HG02884 (cell line): ENCODE measurements at regions not wholly inside any gene's neighbourhood (a gene's known extent, or its start where the extent isn't known, plus 50 kb on each side); places are given as distances from the start of the nearest gene placed in this dataset.
A peak's percentile ranks its signal among the peaks of the same experiment; 100 is the strongest.

Experiments
- ATAC-seq: cut with Tn5 transposase; IDR thresholded peaks from one replicate; pipeline ENCODE4 v1.9.1; 2021; ENCODE audit warnings: mild to moderate bottlenecking, moderate library complexity; ENCODE audit not compliant: unreplicated experiment

- ATAC-seq: no peak
These were observed 298.0 kb downstream of the TMEM114 start for GRCh38 chr16:8292271-8292670.

- ATAC-seq: no peak
These were observed 304.0 kb downstream of the TMEM114 start for GRCh38 chr16:8286348-8286747.

- ATAC-seq: no peak
These were observed 307.1 kb downstream of the TMEM114 start for GRCh38 chr16:8283195-8283594.

- ATAC-seq: no peak
These were observed 312.2 kb downstream of the TMEM114 start for GRCh38 chr16:8278031-8278580.

- ATAC-seq: no peak
These were observed 319.0 kb downstream of the TMEM114 start for GRCh38 chr16:8271344-8271743.

GRCh38 chr16:8262299-8262698 is 328.0 kb downstream of the TMEM114 start:
- no peak for ATAC-seq

- ATAC-seq: no peak
These were observed 330.2 kb downstream of the TMEM114 start for GRCh38 chr16:8260140-8260539.

GRCh38 chr16:8258523-8258922 is 331.8 kb downstream of the TMEM114 start:
- ATAC-seq: no peak

- ATAC-seq: no peak
These were observed 332.8 kb downstream of the TMEM114 start for GRCh38 chr16:8257561-8257960.

GRCh38 chr16:8254405-8254804 is 335.9 kb downstream of the TMEM114 start:
- ATAC-seq: no peak

- no peak for ATAC-seq
These were observed 336.6 kb downstream of the TMEM114 start for GRCh38 chr16:8253718-8254117.

GRCh38 chr16:8251727-8252126 is 338.6 kb downstream of the TMEM114 start:
- ATAC-seq: no peak

GRCh38 chr16:8251298-8251697 is 339.0 kb downstream of the TMEM114 start:
- ATAC-seq: peak; percentile 82

GRCh38 chr16:8247993-8248392 is 342.3 kb downstream of the TMEM114 start:
- ATAC-seq: no peak

- ATAC-seq: no peak
These were observed 346.3 kb downstream of the TMEM114 start for GRCh38 chr16:8243981-8244380.

GRCh38 chr16:8241408-8241807 is 348.9 kb downstream of the TMEM114 start:
- no peak for ATAC-seq

- ATAC-seq: no peak
These were observed 350.9 kb downstream of the TMEM114 start for GRCh38 chr16:8239443-8239842.

GRCh38 chr16:8237452-8237851 is 352.9 kb downstream of the TMEM114 start:
- ATAC-seq: no peak

- ATAC-seq: no peak
These were observed 353.5 kb downstream of the TMEM114 start for GRCh38 chr16:8236816-8237215.

GRCh38 chr16:8230497-8230896 is 359.8 kb downstream of the TMEM114 start:
- ATAC-seq: no peak

GRCh38 chr16:8229011-8229520 is 361.2 kb downstream of the TMEM114 start:
- ATAC-seq: no peak

- no peak for ATAC-seq
These were observed 373.1 kb downstream of the TMEM114 start for GRCh38 chr16:8217201-8217600.

- ATAC-seq: no peak
These were observed 385.5 kb downstream of the TMEM114 start for GRCh38 chr16:8204769-8205168.
